PC-9 (cell line): ENCODE measurements at regions not wholly inside any gene's neighbourhood (a gene's known extent, or its start where the extent isn't known, plus 50 kb on each side); places are given as distances from the start of the nearest gene placed in this dataset.

Experiments used
- BruUV-seq: library from RNA; stranded (reverse); fragments of 400-500 nt; replicated peaks from 2 replicates; lab custom pipeline; 2021; lab: Mats Ljungman, UMichigan
- CTCF ChIA-PET: fragments of 300-600 bp; sonication (Branson Sonifier 250); formaldehyde crosslinking; loops from one replicate; lab custom pipeline; 2022; ENCODE audit warnings: antibody characterized with exemption; lab: Charles Lee
- POLR2A ChIA-PET: fragments of 300-600 bp; sonication (Branson Sonifier 250); formaldehyde crosslinking; loops from one replicate; lab custom pipeline; 2022; ENCODE audit warnings: antibody characterized with exemption; ENCODE audit not compliant: unreplicated experiment; lab: Charles Lee
- DNase-seq, 2 experiments: peaks; one replicate each; pipeline versions ENCODE4 v3.0.0 to v3.0.0-alpha.2; 2015 to 2022; ENCODE audit warnings: mixed read lengths in 1 of 2
- H2AFZ ChIP-seq: fragments of 200-600 bp; sonication (generic); 2 replicates; pipeline ENCODE4 v1.8.1; 2017; ENCODE audit warnings: antibody characterized with exemption
- H3F3A ChIP-seq: fragments of 200-600 bp; sonication (generic); 2 replicates; pipeline ENCODE4 v1.8.1; 2017; ENCODE audit warnings: antibody characterized with exemption, mild to moderate bottlenecking, low read depth; ENCODE audit not compliant: insufficient read depth
- H3K27ac ChIP-seq: fragments of 200-600 bp; sonication (generic); 2 replicates; pipeline ENCODE4 v1.6.1; 2016; ENCODE audit warnings: mixed run types
- H3K27me3 ChIP-seq: fragments of 200-600 bp; sonication (generic); 2 replicates; pipeline ENCODE4 v1.6.1; 2016; ENCODE audit warnings: low read depth, mixed run types; ENCODE audit not compliant: insufficient read depth
- H3K36me3 ChIP-seq: fragments of 200-600 bp; sonication (generic); 2 replicates; pipeline ENCODE4 v1.6.1; 2016; ENCODE audit warnings: low read depth, mixed run types
- H3K4me1 ChIP-seq: fragments of 200-600 bp; sonication (generic); replicated peaks from 2 replicates; pipeline ENCODE4 v1.6.1; 2016; ENCODE audit warnings: mixed run types; ENCODE audit not compliant: insufficient read depth
- H3K4me2 ChIP-seq: fragments of 200-600 bp; sonication (generic); 2 replicates; pipeline ENCODE4 v1.6.1; 2017; ENCODE audit warnings: mixed run types
- H3K4me3 ChIP-seq: fragments of 200-600 bp; sonication (generic); 2 replicates; pipeline ENCODE4 v1.6.1; 2016; ENCODE audit warnings: mixed run types
- H3K79me2 ChIP-seq: fragments of 200-600 bp; sonication (generic); 2 replicates; pipeline ENCODE4 v1.6.1; 2017; ENCODE audit warnings: low read depth, mixed run types
- H3K9me2 ChIP-seq: fragments of 200-600 bp; sonication (generic); 2 replicates; pipeline ENCODE4 v1.8.1; 2017; ENCODE audit warnings: mild to moderate bottlenecking; ENCODE audit not compliant: insufficient read depth
- H3K9me3 ChIP-seq: fragments of 200-600 bp; sonication (generic); 2 replicates; pipeline ENCODE4 v1.8.1; 2016; ENCODE audit warnings: low read depth; ENCODE audit not compliant: insufficient read depth
- H4K20me1 ChIP-seq: fragments of 200-600 bp; sonication (generic); 2 replicates; pipeline ENCODE4 v1.8.1; 2017; ENCODE audit not compliant: insufficient read depth
- EZH2 ChIP-seq: fragments of 200-600 bp; sonication (generic); IDR thresholded peaks from 2 replicates; pipeline ENCODE4 v1.8.0; 2017; ENCODE audit warnings: antibody characterized with exemption, low read depth
- intact Hi-C: fragments of 100-400 bp; cut with micrococcal nuclease; formaldehyde crosslinking; loops from one replicate; pipeline ENCODE4 v1.10.0; 2022; ENCODE audit not compliant: unreplicated experiment
- TF ChIP-seq, protein P1 (sequence below): fragments of 200-600 bp; sonication (generic); conservative IDR thresholded peaks from 2 replicates; pipeline ENCODE4 v1.6.1; 2017; ENCODE audit warnings: mixed run types, antibody characterized with exemption, mild to moderate bottlenecking, moderate library complexity

DNA sequence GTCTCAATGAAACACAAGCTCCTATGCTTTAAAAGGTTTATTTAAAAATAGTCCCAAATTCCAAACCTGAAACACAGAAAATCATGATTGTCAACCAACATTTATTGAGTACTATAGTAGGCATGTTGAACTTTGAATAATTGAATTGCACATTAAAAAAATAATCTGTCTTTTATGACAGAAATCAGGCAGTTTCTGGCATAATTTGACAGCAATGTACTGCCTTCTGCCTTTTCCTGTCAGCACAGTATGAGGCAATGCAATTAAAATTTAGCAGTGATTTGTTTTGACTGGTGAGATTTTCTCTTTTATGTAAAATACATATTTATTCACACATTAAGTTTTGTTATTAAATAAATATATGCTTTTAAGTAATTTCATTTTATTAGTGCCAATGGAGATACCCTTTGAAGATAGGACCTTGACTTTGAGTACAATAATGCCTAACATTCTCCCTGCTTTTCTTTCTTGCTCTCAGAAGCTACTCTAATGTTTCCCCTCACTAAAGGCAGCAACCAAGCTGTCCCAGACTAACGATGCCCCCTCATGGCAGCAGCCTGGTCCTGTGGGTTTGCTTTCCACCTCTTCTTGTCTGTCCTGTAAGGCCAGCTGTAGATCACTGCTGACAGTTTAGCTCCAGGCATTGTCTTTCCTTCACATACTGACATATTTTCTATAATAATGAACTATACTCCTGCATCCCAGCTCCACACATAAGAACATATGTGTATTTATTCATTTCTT lies 346.7 kb downstream of the IL20RB start:
- H3K79me2 ChIP-seq: no peaks in the 10 kb centered on the region
- no peaks in the 10 kb centered on the region for H3K9me2 ChIP-seq
- no peaks in the 10 kb centered on the region for H3K4me1 ChIP-seq
- no TSS peak for BruUV-seq
- no peaks in the 10 kb centered on the region for H3K9me3 ChIP-seq
- H3F3A ChIP-seq: no peaks in the 10 kb centered on the region
- DNase-seq: no peak
- ChIA-PET POLR2A (no interaction called here), CTCF (no interaction called here)
- TF ChIP-seq EZH2: no peak
- TF ChIP-seq, protein P1, sequence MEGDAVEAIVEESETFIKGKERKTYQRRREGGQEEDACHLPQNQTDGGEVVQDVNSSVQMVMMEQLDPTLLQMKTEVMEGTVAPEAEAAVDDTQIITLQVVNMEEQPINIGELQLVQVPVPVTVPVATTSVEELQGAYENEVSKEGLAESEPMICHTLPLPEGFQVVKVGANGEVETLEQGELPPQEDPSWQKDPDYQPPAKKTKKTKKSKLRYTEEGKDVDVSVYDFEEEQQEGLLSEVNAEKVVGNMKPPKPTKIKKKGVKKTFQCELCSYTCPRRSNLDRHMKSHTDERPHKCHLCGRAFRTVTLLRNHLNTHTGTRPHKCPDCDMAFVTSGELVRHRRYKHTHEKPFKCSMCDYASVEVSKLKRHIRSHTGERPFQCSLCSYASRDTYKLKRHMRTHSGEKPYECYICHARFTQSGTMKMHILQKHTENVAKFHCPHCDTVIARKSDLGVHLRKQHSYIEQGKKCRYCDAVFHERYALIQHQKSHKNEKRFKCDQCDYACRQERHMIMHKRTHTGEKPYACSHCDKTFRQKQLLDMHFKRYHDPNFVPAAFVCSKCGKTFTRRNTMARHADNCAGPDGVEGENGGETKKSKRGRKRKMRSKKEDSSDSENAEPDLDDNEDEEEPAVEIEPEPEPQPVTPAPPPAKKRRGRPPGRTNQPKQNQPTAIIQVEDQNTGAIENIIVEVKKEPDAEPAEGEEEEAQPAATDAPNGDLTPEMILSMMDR: no peak
- H3K4me3 ChIP-seq: no peak overlapping the region
- no peaks in the 10 kb centered on the region for H3K27me3 ChIP-seq
- H3K36me3 ChIP-seq: no peaks in the 10 kb centered on the region
- H3K4me2 ChIP-seq: no peak overlapping the region
- H4K20me1 ChIP-seq: no peaks in the 10 kb centered on the region
- intact Hi-C loops: no loop called here
- no peak overlapping the region for H3K27ac ChIP-seq
- no peak overlapping the region for H2AFZ ChIP-seq

DNA sequence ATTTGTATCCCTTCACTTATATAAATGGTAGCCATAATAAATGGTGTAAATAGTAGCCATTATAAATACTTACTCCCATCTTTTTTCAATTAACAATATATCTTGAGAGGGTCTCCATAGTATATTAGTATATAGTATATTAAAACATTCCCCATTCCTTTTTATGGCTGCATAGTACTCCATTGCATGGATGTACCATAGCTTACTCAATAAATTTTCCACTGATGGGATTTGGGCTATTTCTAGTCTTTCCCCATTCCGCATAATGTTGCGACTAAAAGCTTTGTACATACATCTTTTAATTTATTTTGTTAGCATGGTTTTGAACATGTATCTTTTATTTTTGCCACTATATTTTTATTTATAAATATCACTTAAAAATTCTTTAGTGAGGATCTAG lies 366.3 kb downstream of the IL20RB start:
- H3K4me1 ChIP-seq: no peaks in the 10 kb centered on the region
- no peaks in the 10 kb centered on the region for H3K79me2 ChIP-seq
- H3F3A ChIP-seq: no peaks in the 10 kb centered on the region
- intact Hi-C loops: no loop called here
- TF ChIP-seq, protein P1: no peak
- no peak for TF ChIP-seq EZH2
- no peaks in the 10 kb centered on the region for H3K36me3 ChIP-seq
- no peaks in the 10 kb centered on the region for H3K27me3 ChIP-seq
- no TSS peak for BruUV-seq
- H3K9me2 ChIP-seq: no peaks in the 10 kb centered on the region
- no peak overlapping the region for H3K4me2 ChIP-seq
- no peak overlapping the region for H3K27ac ChIP-seq
- no peak for DNase-seq
- POLR2A ChIA-PET: no interaction called here
- CTCF ChIA-PET: no interaction called here
- H4K20me1 ChIP-seq: no peaks in the 10 kb centered on the region
- H3K9me3 ChIP-seq: no peaks in the 10 kb centered on the region
- no peak overlapping the region for H2AFZ ChIP-seq
- no peak overlapping the region for H3K4me3 ChIP-seq

DNA sequence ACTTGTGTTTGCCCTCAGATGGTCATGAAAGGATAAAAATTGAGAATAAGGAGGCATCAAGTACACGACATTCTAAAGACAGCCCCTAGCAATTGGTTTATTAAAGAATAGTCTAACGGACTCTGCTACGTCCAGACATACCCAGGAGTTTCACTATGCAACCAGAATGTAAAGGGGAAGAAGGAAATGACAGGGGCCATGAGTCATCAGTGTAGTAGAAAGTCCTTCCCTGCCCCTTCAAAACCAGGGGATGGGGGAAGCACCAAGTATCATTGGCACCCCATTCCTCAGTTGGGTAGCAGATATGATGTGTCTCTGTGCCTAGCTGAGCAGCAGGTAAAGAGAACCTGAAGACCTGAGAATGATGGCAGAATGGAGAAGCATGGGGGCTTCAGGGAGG lies 367.4 kb downstream of the IL20RB start:
- no peaks in the 10 kb centered on the region for H3K79me2 ChIP-seq
- no peak overlapping the region for H3K4me2 ChIP-seq
- H3K4me3 ChIP-seq: no peak overlapping the region
- no peaks in the 10 kb centered on the region for H3K27me3 ChIP-seq
- no peaks in the 10 kb centered on the region for H3K36me3 ChIP-seq
- ChIA-PET CTCF (no interaction called here), POLR2A (no interaction called here)
- no peaks in the 10 kb centered on the region for H3K9me2 ChIP-seq
- TF ChIP-seq, protein P1: no peak
- no peak for TF ChIP-seq EZH2
- BruUV-seq: no TSS peak
- H3K9me3 ChIP-seq: no peaks in the 10 kb centered on the region
- no peaks in the 10 kb centered on the region for H3K4me1 ChIP-seq
- intact Hi-C loops: no loop called here
- H4K20me1 ChIP-seq: no peaks in the 10 kb centered on the region
- no peak overlapping the region for H2AFZ ChIP-seq
- DNase-seq: no peak
- no peak overlapping the region for H3K27ac ChIP-seq
- no peaks in the 10 kb centered on the region for H3F3A ChIP-seq
